ENCODE measurements at regions not wholly inside any gene's neighbourhood (a gene's known extent, or its start where the extent isn't known, plus 50 kb on each side); places are given as distances from the start of the nearest gene placed in this dataset.

DNA sequence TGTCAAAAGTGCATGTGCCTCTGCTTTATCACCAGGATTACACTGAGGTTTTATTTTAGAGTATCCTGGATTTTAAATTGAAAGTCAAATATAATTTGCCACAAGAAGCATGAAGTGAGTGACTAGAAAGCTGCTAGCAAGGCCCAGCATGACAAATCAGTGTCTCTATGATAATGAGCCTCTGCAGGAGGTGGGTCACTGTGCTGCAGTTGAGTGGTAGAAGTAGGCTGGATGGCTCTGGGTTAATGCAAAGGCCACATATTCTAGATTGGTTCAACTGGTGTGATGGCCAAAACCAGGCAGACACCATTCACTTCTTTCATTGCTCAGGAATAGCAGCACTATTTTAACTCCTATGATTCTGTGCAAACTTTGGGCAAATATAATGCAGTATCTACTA, 491.5 kb downstream of the OLFM4 start:
- no peak for DNase-seq

DNA sequence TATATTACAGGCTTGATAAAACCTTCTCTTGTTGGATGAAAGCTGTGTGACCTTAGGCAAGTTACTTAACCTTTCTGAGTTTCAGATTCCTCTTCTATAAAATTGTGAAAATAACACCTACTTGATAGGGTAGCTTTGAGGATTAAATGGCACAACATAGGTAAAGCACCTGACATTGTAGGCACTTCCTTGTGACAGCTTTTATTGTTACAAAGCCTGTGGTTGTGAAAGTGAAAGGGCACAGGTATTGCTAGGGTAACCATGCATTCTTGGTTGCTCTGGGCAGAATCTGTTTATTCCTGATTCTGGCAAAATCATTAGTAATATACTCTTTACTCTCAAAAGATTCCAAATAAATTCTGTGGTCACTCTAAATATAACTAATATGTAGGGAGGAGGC, 493.4 kb downstream of the OLFM4 start:
- DNase-seq = peak; percentile 27

GRCh38 chr13:53537586-53537985, 509.0 kb downstream of the OLFM4 start:
- DNase-seq = no peak

DNA sequence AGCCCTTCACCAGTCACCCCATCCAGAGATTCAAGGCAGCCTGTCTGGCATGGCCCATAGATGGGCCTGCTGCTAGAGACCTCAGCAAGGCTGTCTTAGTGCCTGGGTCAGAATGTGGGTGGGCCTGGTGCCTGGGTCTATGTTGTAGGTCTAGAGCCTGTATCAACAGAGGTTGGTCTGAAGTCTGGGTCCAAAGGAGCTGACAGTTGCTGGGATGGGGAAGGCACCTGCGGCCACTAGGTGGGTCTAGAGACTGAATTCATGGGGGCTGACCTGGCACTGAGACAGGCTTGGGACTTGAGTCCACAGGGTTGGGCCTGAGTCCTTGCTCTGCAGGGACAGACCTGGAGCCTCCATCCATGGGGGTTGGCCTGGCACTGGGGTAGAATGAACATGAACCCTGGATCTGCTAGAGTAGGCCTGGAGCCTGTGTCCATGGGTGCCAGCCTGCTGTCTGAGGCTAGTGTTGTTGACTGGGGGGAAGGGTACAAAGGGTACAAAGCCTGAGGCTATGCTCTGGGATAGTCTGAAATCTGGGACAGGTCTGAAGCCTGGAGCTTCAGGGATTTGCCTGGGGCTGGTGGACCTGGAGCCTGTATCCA, 516.8 kb downstream of the OLFM4 start:
- DNase-seq = no peak

- DNase-seq = no peak
These were observed 531.9 kb downstream of the OLFM4 start for GRCh38 chr13:53560556-53560955.

- no peak for DNase-seq
These were observed 533.8 kb downstream of the OLFM4 start for GRCh38 chr13:53562419-53562818.

DNA sequence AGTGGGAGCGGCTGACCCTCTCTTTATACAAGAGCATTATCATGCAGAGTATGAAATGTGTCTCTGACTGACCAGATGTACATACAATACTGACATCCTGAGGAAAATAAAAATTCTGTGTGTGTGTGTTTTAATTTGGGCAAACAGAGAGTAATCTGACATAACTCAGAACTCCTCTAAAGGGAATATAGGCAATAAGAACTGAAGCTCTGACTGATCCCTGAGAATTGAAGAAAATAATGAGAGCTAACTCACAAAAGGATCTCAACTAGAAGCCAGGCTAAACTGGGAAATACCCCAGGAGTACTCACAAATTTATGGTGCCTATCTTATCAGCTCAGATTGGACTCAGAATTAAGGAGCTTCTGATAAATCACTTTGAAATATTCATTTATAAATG, 539.9 kb downstream of the OLFM4 start:
- DNase-seq = no peak

- DNase-seq = no peak
These were observed 540.8 kb downstream of the OLFM4 start for GRCh38 chr13:53569453-53569852.

- DNase-seq = no peak
These were observed 572.5 kb downstream of the OLFM4 start for GRCh38 chr13:53601113-53601512.

DNA sequence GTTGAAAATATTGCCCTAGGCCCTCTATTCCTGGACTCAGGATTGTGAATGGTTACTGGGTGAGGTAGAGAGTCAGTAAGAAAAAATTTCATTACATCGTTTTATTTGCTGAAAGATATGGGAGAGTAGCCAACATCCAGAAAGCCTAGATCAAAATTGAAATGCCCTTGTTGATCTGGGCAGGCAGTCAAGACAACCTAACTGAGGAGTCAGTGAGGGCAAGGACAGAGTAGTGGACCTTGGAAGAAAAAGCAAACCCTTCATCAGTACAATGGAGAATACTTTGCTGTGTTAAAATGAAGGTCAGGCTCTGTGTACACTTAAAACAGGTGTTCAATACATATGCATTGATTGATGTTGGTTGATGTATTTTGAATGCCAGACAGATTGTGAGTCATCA, 576.7 kb downstream of the OLFM4 start:
- DNase-seq = no peak

GRCh38 chr13:53612200-53612599, 583.6 kb downstream of the OLFM4 start:
- DNase-seq = no peak

- no peak for DNase-seq
These were observed 593.8 kb downstream of the OLFM4 start for GRCh38 chr13:53622456-53622855.

DNA sequence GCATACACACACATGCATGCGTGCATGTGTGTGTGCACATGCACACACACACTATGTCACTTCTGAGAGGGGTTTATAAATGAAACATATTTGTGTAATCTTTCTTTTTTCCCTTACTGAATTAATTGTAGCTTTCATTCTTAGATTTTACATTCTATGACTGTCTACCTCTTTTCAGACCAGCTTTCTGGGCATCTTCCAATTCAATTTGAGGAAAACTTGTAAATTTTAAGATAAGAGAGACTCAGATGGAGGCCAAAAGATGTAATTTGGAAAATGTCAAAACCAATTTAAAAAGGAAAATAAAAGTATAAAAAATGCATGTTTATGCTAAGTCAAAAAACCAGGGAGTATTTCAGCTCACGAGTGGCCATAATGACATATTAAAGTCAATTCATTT, 594.5 kb downstream of the OLFM4 start:
- no peak for DNase-seq

DNA sequence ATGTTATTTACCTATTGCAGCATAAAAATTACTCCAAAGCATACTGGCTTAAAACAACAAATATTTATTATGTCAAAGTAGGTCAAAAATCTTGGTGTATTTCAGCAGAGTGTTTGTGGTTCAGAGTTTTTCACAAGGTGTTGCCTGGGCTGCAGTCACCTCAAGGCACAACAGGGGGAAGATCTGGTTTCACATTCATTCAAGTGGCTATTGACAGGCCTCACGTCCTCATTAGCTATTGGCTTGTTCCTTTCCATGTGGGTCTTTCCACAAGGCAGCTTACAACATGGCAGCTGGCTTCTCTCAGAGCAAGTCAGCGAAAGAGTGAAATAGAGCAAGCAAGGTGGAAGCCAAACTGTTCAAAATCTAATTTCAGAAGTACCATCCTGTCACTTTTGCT, 602.9 kb downstream of the OLFM4 start:
- DNase-seq = peak; percentile 32

- no peak for DNase-seq
These were observed 609.4 kb downstream of the OLFM4 start for GRCh38 chr13:53638040-53638439.

DNA sequence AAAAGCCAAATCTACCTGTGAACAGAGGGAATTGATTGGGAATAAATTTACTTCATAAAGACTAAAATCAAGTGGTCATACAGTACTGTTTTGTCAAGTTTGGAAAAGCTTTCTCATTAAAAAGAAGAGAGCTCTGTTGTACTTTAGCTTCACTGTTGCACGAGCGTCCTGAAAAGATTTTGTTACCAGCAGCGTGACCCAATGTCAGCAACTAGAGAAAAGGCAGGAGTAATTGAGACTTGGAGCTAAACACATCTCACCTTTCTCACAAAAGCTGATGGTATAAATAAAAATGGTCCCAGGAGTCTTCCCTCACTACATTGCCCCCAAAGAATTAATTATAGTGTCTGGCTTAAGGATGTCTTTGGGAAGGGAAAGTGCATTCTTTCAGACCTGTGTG, 613.7 kb downstream of the OLFM4 start:
- DNase-seq = no peak

- DNase-seq = no peak
These were observed 620.1 kb downstream of the OLFM4 start for GRCh38 chr13:53648673-53649072.

GRCh38 chr13:53672005-53672404, 643.4 kb downstream of the OLFM4 start:
- no peak for DNase-seq

DNA sequence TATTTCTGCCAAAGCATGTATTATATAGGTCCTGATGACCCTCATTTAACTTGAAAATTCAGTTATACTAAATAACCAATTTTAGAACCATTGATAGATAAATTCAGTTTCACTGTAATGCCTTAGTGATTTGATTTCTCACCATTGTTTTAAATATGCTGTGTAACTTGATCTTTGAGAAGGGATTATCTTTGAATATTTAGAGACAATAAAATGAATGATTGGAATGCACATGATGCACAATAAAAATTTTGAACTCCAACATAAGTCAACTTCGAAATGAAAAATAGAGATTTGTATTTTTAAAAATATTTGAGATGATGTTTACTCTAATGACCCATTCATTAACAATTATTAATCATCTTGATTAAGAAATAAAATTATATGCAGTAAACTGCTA, 654.5 kb downstream of the OLFM4 start:
- DNase-seq = no peak

DNA sequence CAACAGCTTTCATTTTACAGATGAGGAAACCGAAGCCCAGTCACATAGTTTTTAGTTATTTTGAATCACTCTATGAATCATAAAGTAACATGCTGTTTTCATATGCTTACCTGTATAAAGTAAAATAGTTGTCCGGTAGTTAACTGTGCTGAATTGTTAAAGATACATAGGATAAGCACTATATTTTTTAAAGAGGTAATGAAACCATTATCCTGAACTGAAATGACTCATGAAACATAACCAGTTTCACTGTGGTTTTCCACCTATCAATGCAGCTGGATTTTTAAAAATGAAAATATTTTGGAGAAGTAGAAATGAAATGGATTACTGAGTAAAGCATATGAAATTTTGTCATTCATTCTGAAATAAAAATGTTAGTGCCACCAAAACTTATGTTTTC, 655.0 kb downstream of the OLFM4 start:
- DNase-seq = no peak

DNA sequence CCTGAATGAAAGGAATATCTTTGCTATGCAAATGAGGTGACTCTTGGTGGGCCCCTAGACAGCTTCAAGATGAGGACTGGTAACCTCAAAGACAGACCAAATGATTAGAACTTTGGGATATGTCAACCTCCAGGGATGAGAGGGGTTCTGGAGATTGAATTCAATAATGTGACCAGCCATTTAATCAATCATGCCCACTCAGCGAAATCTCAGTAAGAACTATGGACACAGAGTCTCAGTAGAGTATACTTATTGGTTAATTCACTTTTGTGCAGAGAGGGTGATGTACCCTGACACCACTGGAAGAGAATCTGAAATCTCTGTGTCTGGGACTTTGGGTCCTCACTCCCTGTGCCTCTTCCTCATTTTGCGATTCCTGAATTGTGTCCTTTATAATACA, 662.8 kb downstream of the OLFM4 start:
- DNase-seq = no peak

DNA sequence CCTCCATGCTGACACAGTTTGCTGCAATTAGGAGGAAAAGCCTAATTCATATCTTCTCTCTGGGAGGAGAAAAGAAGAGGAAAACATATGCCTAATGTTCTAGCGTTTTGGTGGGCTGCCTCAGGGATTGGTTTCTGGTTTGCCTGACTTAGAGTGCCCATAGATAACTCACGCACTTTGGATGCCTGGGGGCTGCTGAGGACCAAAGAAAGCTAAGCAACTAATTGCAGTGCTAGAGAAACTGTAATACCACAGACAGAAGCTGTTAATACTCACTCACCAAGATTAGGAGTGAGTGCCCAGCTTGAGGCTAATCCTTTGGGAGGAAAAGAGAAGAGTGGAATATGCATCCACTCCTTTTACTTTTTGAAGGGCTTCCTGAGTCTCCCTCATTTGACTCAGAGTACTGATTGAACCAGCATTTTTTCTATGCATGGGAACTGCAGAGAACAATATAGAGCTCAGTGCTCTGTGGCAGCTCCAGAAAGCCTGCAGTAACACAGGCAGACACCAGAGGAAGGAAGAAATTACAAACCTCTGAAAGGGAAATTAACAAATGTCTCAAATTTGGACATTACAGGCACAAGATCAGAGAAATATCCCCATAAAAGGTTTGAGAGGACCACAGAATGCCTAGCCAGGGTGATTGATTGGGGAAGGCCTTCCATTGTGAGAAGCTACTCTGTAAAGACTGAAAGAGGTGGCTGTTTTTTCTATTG, 666.4 kb downstream of the OLFM4 start:
- no peak for DNase-seq

- DNase-seq = no peak
These were observed 674.9 kb downstream of the OLFM4 start for GRCh38 chr13:53703371-53704080.

- peak; percentile 18 for DNase-seq
These were observed 690.7 kb downstream of the OLFM4 start for GRCh38 chr13:53719281-53719680.
